ENCODE measurements at regions not wholly inside any gene's neighbourhood (a gene's known extent, or its start where the extent isn't known, plus 50 kb on each side); places are given as distances from the start of the nearest gene placed in this dataset.

DNA sequence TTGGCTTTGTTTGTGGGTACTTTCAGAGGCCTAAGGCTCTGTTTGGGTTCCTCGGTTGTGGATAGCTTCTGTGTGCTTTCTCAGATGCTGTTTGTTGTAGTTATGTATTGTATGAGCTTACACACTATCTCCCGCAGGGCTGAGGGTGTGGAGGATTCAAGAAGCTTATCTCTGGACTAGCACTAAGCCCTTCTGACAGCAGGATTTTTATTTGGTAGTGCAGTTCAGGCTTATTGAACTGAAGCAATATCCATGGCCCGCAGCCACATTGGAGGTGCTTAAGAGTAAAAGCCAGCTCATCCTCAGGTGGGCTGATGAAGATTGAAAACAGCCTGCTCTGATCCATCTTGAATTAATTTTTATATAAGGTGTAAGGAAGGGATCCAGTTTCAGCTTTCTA lies 128.2 kb downstream of the RASGEF1B start:
- TF ChIP-seq, protein P1, sequence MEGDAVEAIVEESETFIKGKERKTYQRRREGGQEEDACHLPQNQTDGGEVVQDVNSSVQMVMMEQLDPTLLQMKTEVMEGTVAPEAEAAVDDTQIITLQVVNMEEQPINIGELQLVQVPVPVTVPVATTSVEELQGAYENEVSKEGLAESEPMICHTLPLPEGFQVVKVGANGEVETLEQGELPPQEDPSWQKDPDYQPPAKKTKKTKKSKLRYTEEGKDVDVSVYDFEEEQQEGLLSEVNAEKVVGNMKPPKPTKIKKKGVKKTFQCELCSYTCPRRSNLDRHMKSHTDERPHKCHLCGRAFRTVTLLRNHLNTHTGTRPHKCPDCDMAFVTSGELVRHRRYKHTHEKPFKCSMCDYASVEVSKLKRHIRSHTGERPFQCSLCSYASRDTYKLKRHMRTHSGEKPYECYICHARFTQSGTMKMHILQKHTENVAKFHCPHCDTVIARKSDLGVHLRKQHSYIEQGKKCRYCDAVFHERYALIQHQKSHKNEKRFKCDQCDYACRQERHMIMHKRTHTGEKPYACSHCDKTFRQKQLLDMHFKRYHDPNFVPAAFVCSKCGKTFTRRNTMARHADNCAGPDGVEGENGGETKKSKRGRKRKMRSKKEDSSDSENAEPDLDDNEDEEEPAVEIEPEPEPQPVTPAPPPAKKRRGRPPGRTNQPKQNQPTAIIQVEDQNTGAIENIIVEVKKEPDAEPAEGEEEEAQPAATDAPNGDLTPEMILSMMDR (IDR thresholded peaks at IDR 0.05; ENCODE audit: low read depth, low read length) = no peak
- TF ChIP-seq EZH2phosphoT487 (IDR thresholded peaks at IDR 0.05; ENCODE audit: low read depth) = no peak
